Astrocyte of the spinal cord (primary cell): ENCODE measurements at regions not wholly inside any gene's neighbourhood (a gene's known extent, or its start where the extent isn't known, plus 50 kb on each side); places are given as distances from the start of the nearest gene placed in this dataset.

Experiments used
- DNase-seq: peaks from one replicate; pipeline ENCODE4 v3.0.0; 2011; ENCODE audit warnings: low read depth, low spot score
- H3K4me3 ChIP-seq: 2 replicates; pipeline ENCODE4 v1.5.1; 2011; ENCODE audit warnings: low read depth, mild to moderate bottlenecking, low read length, moderate library complexity
- in situ Hi-C: cut with HindIII; loops from 2 replicates; pipeline ENCODE4 v1.10.0; 2017; ENCODE audit warnings: low sequenced_read_pairs
- TF ChIP-seq, protein P1 (sequence below): IDR thresholded peaks from 2 replicates; pipeline ENCODE4 v1.5.1; 2012; ENCODE audit warnings: low read depth, mild to moderate bottlenecking, low read length, inconsistent platforms

DNA sequence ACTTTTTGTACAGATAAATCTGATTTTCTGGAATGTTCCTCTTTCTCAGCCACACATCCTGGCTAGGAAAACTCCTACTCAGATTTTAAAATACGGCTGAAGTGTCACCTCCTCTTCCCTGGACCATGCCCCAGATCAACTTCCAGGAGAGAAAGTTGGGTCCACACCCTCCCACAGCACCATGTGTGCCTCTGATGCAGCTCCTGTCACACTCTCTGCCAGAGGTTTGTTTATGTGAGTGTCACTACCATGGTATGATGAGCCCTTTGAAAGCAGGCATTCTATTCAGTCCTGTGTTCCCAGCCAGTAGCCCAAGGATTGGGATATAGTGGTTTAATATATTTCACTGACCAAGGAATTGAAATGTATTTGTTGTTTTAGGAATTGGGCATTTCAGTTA, 287.2 kb upstream of the ATP2B1 start:
- H3K4me3 ChIP-seq: no peak overlapping the region
- DNase-seq: no peak
- TF ChIP-seq, protein P1, sequence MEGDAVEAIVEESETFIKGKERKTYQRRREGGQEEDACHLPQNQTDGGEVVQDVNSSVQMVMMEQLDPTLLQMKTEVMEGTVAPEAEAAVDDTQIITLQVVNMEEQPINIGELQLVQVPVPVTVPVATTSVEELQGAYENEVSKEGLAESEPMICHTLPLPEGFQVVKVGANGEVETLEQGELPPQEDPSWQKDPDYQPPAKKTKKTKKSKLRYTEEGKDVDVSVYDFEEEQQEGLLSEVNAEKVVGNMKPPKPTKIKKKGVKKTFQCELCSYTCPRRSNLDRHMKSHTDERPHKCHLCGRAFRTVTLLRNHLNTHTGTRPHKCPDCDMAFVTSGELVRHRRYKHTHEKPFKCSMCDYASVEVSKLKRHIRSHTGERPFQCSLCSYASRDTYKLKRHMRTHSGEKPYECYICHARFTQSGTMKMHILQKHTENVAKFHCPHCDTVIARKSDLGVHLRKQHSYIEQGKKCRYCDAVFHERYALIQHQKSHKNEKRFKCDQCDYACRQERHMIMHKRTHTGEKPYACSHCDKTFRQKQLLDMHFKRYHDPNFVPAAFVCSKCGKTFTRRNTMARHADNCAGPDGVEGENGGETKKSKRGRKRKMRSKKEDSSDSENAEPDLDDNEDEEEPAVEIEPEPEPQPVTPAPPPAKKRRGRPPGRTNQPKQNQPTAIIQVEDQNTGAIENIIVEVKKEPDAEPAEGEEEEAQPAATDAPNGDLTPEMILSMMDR: no peak
- in situ Hi-C loops: no loop called here

DNA sequence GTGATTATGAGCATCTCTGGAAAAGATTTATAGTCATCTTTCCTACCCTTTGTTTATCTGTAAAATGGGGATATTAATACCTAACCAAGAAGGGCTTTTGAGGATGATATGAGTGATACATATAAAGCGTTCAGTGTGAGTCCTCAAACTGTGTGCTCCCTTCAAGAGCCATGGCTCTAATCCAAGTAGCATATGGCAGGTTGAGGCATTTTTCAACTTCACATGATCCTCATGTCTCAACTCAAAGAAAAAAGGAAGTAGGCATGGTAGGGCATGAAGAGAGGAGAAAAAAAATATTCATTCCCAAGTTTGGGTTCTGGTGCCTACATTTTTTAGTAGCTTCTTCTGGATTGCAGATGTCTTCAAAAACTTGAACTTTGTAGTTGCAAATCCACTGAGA, 286.3 kb upstream of the ATP2B1 start:
- no peak for DNase-seq
- H3K4me3 ChIP-seq: no peak overlapping the region
- TF ChIP-seq, protein P1: no peak
- in situ Hi-C loops: no loop called here

DNA sequence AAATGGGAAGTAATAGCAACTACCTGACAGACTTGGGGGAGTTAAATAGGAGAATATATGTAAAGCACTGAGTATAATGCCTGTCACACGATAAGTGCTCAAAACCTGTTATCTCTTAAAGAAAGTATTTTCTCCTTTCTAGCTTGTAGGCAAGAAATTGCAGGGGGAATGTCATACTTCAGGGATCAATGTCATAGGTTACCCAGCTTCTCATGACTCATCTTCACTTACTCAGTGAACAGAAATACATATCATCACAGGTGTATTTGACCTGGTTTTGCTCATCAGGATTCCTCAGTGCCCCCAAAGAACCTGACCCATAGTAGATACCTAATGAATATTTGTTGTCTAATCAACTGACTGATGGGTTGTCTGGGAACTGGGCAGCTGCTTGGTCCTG, 285.0 kb upstream of the ATP2B1 start:
- in situ Hi-C loops: no loop called here
- no peak overlapping the region for H3K4me3 ChIP-seq
- TF ChIP-seq, protein P1: no peak
- DNase-seq: no peak

DNA sequence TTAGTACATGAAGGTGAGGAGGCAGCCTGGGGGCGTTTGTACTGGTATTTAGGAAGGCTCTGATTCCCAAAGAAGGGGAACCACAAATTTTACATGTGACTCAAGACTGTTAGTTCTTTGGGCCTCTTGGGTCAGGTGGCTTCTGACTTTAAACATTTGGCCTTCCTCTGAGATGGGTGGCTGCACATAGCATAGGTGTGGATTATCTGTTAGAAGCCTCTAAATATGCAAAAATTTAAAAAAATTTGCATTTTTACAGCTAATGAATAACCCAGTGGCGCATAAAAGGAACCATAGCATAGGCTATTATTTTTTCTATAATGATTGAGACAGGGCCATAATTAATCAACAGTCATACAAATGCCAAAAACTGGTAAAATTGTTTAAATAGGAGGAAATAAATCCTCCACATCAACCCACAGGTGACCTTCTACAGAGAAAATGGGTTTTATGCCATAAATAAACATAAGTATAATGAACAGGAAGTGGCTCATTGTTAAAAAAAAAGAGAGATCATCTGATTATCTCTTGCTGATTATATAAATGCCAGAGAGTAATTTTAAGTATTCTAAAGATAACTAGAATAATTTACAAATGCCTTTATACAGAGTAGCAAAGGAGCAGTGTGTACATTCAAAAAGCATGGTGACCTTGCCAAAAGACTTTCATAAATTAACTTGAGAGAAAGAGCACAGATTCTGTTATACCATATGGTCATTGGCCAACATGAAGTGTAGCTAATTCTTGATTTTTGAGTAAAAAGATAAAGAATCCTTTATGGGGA, 284.2 kb upstream of the ATP2B1 start:
- no peak overlapping the region for H3K4me3 ChIP-seq
- TF ChIP-seq, protein P1: no peak
- DNase-seq: no peak
- in situ Hi-C loops: no loop called here

DNA sequence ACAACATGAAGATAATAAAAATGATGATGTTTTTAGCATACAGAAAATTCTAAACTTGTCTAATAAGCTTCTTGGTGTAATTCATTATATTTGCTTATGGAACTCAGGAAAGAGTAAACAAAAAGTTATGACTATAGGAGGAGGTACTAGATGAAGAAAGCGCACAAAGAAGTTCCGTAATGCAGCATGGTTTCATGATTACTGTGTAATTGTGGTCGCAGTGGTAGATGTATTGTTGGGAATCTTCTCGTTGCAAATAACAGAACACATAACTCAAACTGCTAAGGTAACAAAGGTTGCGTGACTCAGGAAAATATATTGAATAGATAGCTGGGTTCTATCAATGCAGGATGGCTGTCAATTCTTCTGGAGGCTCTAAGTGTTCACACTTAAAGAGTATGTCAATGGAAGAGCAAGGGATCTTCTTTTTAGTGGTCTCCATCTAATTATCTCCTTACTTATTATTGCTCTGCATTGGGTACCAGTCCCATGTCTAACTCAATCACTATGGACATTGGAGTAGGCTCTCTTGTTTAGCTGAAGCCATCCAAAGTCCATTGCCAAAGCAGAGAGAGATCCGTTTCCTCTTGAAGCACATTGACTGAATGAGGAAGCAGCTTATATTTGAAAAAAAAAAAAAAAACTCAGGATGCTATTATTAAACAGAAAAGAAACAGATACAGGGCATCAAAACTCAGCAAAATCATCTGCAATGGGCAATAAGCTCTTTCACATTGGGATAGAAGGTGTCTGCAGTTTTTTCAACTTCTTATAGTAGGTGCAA, 283.4 kb upstream of the ATP2B1 start:
- TF ChIP-seq, protein P1: no peak
- H3K4me3 ChIP-seq: no peak overlapping the region
- DNase-seq: no peak
- in situ Hi-C loops: no loop called here

DNA sequence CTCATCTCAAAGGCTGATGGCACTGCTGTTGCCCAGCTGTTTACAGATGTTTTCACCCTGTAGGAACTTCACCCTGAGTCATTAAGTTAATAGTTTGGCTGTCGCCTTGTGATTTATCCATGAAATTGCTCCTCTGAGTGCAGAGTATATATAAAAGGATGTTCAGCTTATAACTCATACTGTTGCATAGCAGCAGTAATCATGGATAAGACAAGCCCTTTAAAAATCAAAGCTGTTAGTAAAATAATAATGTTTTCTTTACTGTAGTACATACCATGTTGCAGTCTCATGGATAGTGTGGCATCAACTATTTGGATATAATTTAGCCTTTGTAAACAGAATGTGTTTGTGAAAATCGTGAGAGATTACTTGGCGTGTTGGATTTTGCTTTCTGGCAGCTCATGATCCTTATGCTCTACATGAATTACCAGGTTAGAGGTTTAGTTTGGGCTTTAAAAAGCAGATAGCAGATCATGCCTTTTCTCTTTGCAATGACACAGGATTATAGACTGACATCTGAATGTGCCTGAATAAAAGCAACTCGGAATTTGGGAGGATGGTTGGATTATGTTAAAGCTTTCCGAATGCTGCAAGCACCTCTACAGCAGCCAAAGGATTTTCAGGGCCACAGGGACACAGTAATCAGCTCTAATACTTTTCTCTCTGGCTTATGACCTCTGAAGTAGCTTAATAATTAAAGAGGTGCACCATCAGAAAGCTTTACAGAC, 279.7 kb upstream of the ATP2B1 start:
- no peak for DNase-seq
- no peak overlapping the region for H3K4me3 ChIP-seq
- in situ Hi-C loops: no loop called here
- TF ChIP-seq, protein P1: no peak
